Liver (tissue), 2 donors: ENCODE measurements at regions not wholly inside any gene's neighbourhood (a gene's known extent, or its start where the extent isn't known, plus 50 kb on each side); places are given as distances from the start of the nearest gene placed in this dataset.

ENCODE experiments used
- EGR1 ChIP-seq, 2 donors: IDR thresholded peaks; 2 replicates each; pipeline ENCODE4 v1.6.1; 2016 to 2018; ENCODE audit warnings: antibody characterized with exemption in 2 of 2, low read depth in 2 of 2
- FOXA2 ChIP-seq: IDR thresholded peaks from 2 replicates; pipeline ENCODE4 v1.6.1; 2016; ENCODE audit warnings: antibody characterized with exemption
- donor health status: healthy.

GRCh38 chr3:166531730-166532129 is 694.5 kb upstream of the BCHE start:
- TF ChIP-seq EGR1 (IDR thresholded peaks at IDR 0.05; ENCODE audit: low read depth in 2 of 2) (no peak), FOXA2 (no peak)
